ENCODE measurements at regions not wholly inside any gene's neighbourhood (a gene's known extent, or its start where the extent isn't known, plus 50 kb on each side); places are given as distances from the start of the nearest gene placed in this dataset.

GRCh38 chr10:60678978-60679377, 99.3 kb upstream of the CDK1 start:
- TF ChIP-seq POLR2A (IDR thresholded peaks at IDR 0.05; ENCODE audit: low read depth, low read length): no peak
- TF ChIP-seq TAF1 (IDR thresholded peaks at IDR 0.05; ENCODE audit: low read depth, low read length): no peak
- no peak for TF ChIP-seq POLR2AphosphoS5 (IDR thresholded peaks at IDR 0.05; ENCODE audit: low read depth, low read length)
- TF ChIP-seq POU2F2 (IDR thresholded peaks at IDR 0.05; ENCODE audit: low read depth, low read length): no peak
- TF ChIP-seq SPI1 (IDR thresholded peaks at IDR 0.05; ENCODE audit: low read depth, low read length): no peak

Data from GM12891 (cell line).